ENCODE measurements at regions not wholly inside any gene's neighbourhood (a gene's known extent, or its start where the extent isn't known, plus 50 kb on each side); places are given as distances from the start of the nearest gene placed in this dataset.

- DNase-seq: no peak
- 85 to 86% methylated on average over 27 to 29 of the region's 29 CpGs for WGBS, 2 donors
- intact Hi-C loops (cut with DNase I): no loop called here
Measured at GRCh38 chr18:78635093-78635800, 344.4 kb upstream of the SALL3 start.

GRCh38 chr18:78636260-78636659 lies 343.4 kb upstream of the SALL3 start:
- H3K4me3 ChIP-seq (ENCODE audit: low read length in 2 of 2): no peak overlapping the region
- intact Hi-C loops (cut with DNase I): no loop called here

More at GRCh38 chr18:78635093-78635800, 344.4 kb upstream of the SALL3 start:
- Histone ChIP-seq H3K27me3 (ENCODE audit: control insufficient read depth in 1 of 2, insufficient read depth in 2 of 2, low read length in 1 of 2) (no peaks in the 10 kb centered on the region), H3K4me3 (ENCODE audit: low read length in 2 of 2) (no peak overlapping the region), H3K9me3 (ENCODE audit: control insufficient read depth, low read length) (peaks cover 4% of the 10 kb centered on the region), H3K36me3 (ENCODE audit: control insufficient read depth in 1 of 2, insufficient read depth in 2 of 2, low read length in 1 of 2) (no peaks in the 10 kb centered on the region), H3K27ac (ENCODE audit: low read depth in 1 of 2, low read length in 2 of 2) (no peak overlapping the region), H3K4me1 (ENCODE audit: control insufficient read depth in 1 of 2, insufficient read depth in 2 of 2, low read length in 2 of 2) (no peaks in the 10 kb centered on the region)
- no peak for ATAC-seq (ENCODE audit: low FRiP score)

GRCh38 chr18:78637442-78638402 lies 341.9 kb upstream of the SALL3 start:
- no peaks in the 10 kb centered on the region for H3K4me1 ChIP-seq (ENCODE audit: control insufficient read depth in 1 of 2, insufficient read depth in 2 of 2, low read length in 2 of 2)
- no peak overlapping the region for H3K27ac ChIP-seq (ENCODE audit: low read depth in 1 of 2, low read length in 2 of 2)
- intact Hi-C loops (cut with DNase I): no loop called here
- 82 to 84% methylated on average over 66 to 70 of the region's 70 CpGs for WGBS, 2 donors
- DNase-seq: no peak
- H3K36me3 ChIP-seq (ENCODE audit: control insufficient read depth in 1 of 2, insufficient read depth in 2 of 2, low read length in 1 of 2): no peaks in the 10 kb centered on the region
- no peaks in the 10 kb centered on the region for H3K27me3 ChIP-seq (ENCODE audit: control insufficient read depth in 1 of 2, insufficient read depth in 2 of 2, low read length in 1 of 2)
- no peaks in the 10 kb centered on the region for H3K9me3 ChIP-seq (ENCODE audit: control insufficient read depth, low read length)
- H3K4me3 ChIP-seq (ENCODE audit: low read length in 2 of 2): no peak overlapping the region
- no peak for ATAC-seq (ENCODE audit: low FRiP score)

More at GRCh38 chr18:78636260-78636659, 343.4 kb upstream of the SALL3 start:
- no peaks in the 10 kb centered on the region for H3K4me1 ChIP-seq (ENCODE audit: control insufficient read depth in 1 of 2, insufficient read depth in 2 of 2, low read length in 2 of 2)
- 89 to 95% methylated on average over 2 of the region's 2 CpGs for WGBS, 2 donors
- no peak for DNase-seq
- H3K27ac ChIP-seq (ENCODE audit: low read depth in 1 of 2, low read length in 2 of 2): no peak overlapping the region
- no peaks in the 10 kb centered on the region for H3K36me3 ChIP-seq (ENCODE audit: control insufficient read depth in 1 of 2, insufficient read depth in 2 of 2, low read length in 1 of 2)
- no peaks in the 10 kb centered on the region for H3K9me3 ChIP-seq (ENCODE audit: control insufficient read depth, low read length)
- no peak for ATAC-seq (ENCODE audit: low FRiP score)
- no peaks in the 10 kb centered on the region for H3K27me3 ChIP-seq (ENCODE audit: control insufficient read depth in 1 of 2, insufficient read depth in 2 of 2, low read length in 1 of 2)

GRCh38 chr18:78639006-78639950 lies 340.3 kb upstream of the SALL3 start:
- Histone ChIP-seq H3K4me1 (ENCODE audit: control insufficient read depth in 1 of 2, insufficient read depth in 2 of 2, low read length in 2 of 2) (no peaks in the 10 kb centered on the region), H3K4me3 (ENCODE audit: low read length in 2 of 2) (no peak overlapping the region), H3K27ac (ENCODE audit: low read depth in 1 of 2, low read length in 2 of 2) (no peak overlapping the region), H3K36me3 (ENCODE audit: control insufficient read depth in 1 of 2, insufficient read depth in 2 of 2, low read length in 1 of 2) (no peaks in the 10 kb centered on the region), H3K27me3 (ENCODE audit: control insufficient read depth in 1 of 2, insufficient read depth in 2 of 2, low read length in 1 of 2) (no peaks in the 10 kb centered on the region), H3K9me3 (ENCODE audit: control insufficient read depth, low read length) (no peaks in the 10 kb centered on the region)
- DNase-seq: no peak
- intact Hi-C loops (cut with DNase I): no loop called here
- WGBS, 2 donors: 54 to 66% methylated on average over 23 of the region's 23 CpGs
- ATAC-seq (ENCODE audit: low FRiP score): no peak

GRCh38 chr18:78640246-78640995 lies 339.2 kb upstream of the SALL3 start:
- Histone ChIP-seq H3K36me3 (ENCODE audit: control insufficient read depth in 1 of 2, insufficient read depth in 2 of 2, low read length in 1 of 2) (no peaks in the 10 kb centered on the region), H3K4me1 (ENCODE audit: control insufficient read depth in 1 of 2, insufficient read depth in 2 of 2, low read length in 2 of 2) (no peaks in the 10 kb centered on the region), H3K27ac (ENCODE audit: low read depth in 1 of 2, low read length in 2 of 2) (no peak overlapping the region), H3K9me3 (ENCODE audit: control insufficient read depth, low read length) (no peaks in the 10 kb centered on the region), H3K4me3 (ENCODE audit: low read length in 2 of 2) (no peak overlapping the region), H3K27me3 (ENCODE audit: control insufficient read depth in 1 of 2, insufficient read depth in 2 of 2, low read length in 1 of 2) (no peaks in the 10 kb centered on the region)
- DNase-seq: no peak
- WGBS, 2 donors: 46 to 51% methylated on average over 8 of the region's 8 CpGs
- ATAC-seq (ENCODE audit: low FRiP score): no peak
- intact Hi-C loops (cut with DNase I): no loop called here

GRCh38 chr18:78641689-78642231 lies 337.9 kb upstream of the SALL3 start:
- Histone ChIP-seq H3K4me1 (ENCODE audit: control insufficient read depth in 1 of 2, insufficient read depth in 2 of 2, low read length in 2 of 2) (no peaks in the 10 kb centered on the region), H3K27me3 (ENCODE audit: control insufficient read depth in 1 of 2, insufficient read depth in 2 of 2, low read length in 1 of 2) (no peaks in the 10 kb centered on the region), H3K36me3 (ENCODE audit: control insufficient read depth in 1 of 2, insufficient read depth in 2 of 2, low read length in 1 of 2) (no peaks in the 10 kb centered on the region), H3K9me3 (ENCODE audit: control insufficient read depth, low read length) (no peaks in the 10 kb centered on the region), H3K27ac (ENCODE audit: low read depth in 1 of 2, low read length in 2 of 2) (no peak overlapping the region), H3K4me3 (ENCODE audit: low read length in 2 of 2) (no peak overlapping the region)
- ATAC-seq (ENCODE audit: low FRiP score) (no peak), DNase-seq (no peak)
- intact Hi-C loops (cut with DNase I): no loop called here
- 29 to 45% methylated on average over 3 of the region's 3 CpGs for WGBS, 2 donors

- Histone ChIP-seq H3K4me3 (ENCODE audit: low read length in 2 of 2) (no peak overlapping the region), H3K36me3 (ENCODE audit: control insufficient read depth in 1 of 2, insufficient read depth in 2 of 2, low read length in 1 of 2) (no peaks in the 10 kb centered on the region)
- WGBS, 2 donors: 29 to 42% methylated on average over 11 of the region's 11 CpGs
Measured at GRCh38 chr18:78642296-78642951, 337.2 kb upstream of the SALL3 start.

More at GRCh38 chr18:78642296-78642951, 337.2 kb upstream of the SALL3 start:
- H3K9me3 ChIP-seq (ENCODE audit: control insufficient read depth, low read length): no peaks in the 10 kb centered on the region
- no peak for DNase-seq
- H3K27ac ChIP-seq (ENCODE audit: low read depth in 1 of 2, low read length in 2 of 2): no peak overlapping the region
- no peaks in the 10 kb centered on the region for H3K27me3 ChIP-seq (ENCODE audit: control insufficient read depth in 1 of 2, insufficient read depth in 2 of 2, low read length in 1 of 2)
- no peak for ATAC-seq (ENCODE audit: low FRiP score)
- intact Hi-C loops (cut with DNase I): no loop called here
- H3K4me1 ChIP-seq (ENCODE audit: control insufficient read depth in 1 of 2, insufficient read depth in 2 of 2, low read length in 2 of 2): no peaks in the 10 kb centered on the region

All from aorta (tissue), 5 donors.